M059J (cell line): ENCODE measurements at regions not wholly inside any gene's neighbourhood (a gene's known extent, or its start where the extent isn't known, plus 50 kb on each side); places are given as distances from the start of the nearest gene placed in this dataset.
"Not testable (repeated sequence)": the region's sequence is repeated elsewhere in the genome, so short reads cannot be mapped to it uniquely, and the experiment has no call there.

Experiments used
- DNase-seq: peaks from one replicate; pipeline ENCODE4 v3.0.0-alpha.2; 2012; ENCODE audit warnings: low read depth

- no peak for DNase-seq
Observed at GRCh38 chr10:70987396-70988130, 99.2 kb upstream of the PCBD1 start.

- DNase-seq, result not testable (repeated sequence)
Observed at GRCh38 chr10:70990156-70990555, 101.8 kb upstream of the PCBD1 start.

DNA sequence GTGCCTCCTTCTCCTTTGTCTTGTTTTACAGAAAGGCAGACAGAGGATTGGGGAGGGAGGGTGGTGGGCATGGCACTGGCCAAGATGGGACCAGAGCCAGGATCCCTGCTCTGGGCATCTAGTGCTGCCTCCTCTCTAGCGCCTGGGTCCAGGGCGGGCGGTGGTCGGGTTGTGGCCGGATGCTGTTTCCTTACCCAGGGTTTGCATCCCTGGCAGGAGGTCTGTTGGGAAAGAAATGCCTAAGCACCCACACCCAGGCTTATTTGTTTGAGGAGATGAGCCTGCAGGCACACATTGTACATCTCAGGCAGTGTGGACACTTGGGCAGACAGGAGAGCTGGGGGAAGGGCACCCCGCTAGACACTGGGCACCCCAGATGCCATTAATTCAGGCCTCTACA is 102.3 kb upstream of the PCBD1 start:
- DNase-seq, result no peak

DNA sequence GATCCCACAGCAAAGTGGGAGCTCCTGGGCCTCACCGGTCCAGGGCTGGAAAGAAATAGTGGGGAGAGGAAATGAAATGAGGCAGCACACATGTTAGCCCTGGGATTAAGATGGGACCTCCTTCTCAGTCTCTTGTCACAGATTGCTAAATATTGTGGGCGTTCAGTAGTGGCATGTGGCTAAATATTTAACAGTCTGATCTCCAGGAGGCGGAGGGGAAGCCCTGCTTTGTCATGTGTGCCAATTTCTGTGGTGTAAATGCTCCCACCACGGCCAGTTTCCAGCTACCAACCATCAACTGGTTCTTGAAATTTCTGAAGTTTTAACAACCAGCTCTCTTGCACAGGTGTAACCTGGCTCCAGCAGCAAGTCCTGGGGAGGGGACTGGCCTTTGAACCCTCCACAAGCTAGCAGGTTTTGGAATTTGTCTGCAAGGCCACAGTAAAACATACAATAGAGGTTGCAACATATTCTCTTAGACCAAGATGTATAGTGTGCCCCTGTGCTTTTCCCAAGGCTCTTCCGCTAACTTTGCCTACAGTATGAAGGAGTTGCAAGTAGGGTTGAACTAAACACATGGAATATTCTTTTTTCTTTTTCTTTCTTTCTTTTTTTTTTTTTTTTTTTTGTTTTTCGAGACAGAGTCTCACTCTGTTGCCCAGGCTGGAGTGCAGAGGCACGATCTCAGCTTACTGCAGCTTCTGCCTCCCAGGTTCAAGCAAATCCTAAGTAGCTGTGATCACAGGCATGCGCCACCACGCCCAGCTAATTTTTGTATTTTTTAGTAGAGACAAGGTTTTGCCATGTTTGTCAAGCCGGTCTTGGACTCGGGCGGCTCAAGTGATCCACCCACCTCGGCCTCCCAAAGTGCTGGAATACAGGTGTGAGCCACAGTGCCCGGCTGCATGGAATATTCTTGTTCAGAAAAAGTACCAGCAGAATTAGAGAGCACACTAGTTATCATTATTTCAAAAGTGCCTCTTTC is 103.1 kb upstream of the PCBD1 start:
- no peak for DNase-seq

GRCh38 chr10:70992436-70992835 is 104.1 kb upstream of the PCBD1 start:
- DNase-seq, result no peak

DNA sequence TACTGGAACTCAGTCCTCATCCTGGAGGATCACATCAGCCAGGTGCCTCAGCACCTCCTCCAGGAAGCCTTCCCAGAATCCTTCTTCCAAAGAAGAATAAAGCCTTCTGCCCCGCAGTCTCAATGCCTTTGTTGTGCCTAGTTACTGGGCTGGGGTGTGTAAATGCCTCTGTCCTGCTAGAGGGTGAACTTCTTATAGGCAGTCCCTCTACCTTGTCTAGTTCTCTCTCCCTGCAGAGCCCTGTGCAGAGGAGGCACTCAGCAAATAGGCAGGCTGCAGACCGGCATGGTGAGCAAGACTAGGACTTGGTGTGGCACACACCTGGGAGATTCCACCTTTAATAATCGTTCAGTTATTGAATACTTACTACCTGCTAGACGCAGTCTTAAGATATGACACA is 104.7 kb upstream of the PCBD1 start:
- DNase-seq, result no peak

GRCh38 chr10:70996549-70996948 is 108.2 kb upstream of the PCBD1 start:
- DNase-seq, result no peak

- DNase-seq, result no peak
Observed at GRCh38 chr10:70997236-70997635, 108.9 kb upstream of the PCBD1 start.

- no peak for DNase-seq
Observed at GRCh38 chr10:70998086-70998485, 109.7 kb upstream of the PCBD1 start.

DNA sequence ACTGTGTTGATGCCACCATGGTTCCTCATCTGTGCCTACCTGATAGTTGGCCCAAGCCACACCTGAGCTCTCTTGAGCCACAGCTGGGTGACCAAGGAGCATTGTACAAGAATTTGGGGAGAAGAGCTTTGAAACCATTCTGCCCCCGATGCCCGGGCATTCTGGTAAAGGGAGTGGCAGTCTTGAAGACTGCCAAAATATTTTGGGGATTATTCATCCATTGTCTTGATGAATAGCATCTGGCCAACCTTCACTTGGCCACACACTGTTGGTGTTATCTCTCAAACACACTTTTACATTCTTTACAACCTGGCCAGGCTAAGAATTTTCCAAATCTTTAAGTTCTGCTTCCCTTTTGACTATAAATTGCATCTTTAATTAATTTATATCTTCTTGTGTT is 113.1 kb upstream of the PCBD1 start:
- DNase-seq, result no peak

GRCh38 chr10:71004176-71005075 is 116.1 kb upstream of the PCBD1 start:
- no peak for DNase-seq

- no peak for DNase-seq
Observed at GRCh38 chr10:71005337-71006305, 117.3 kb upstream of the PCBD1 start.

- DNase-seq, result no peak
Observed at GRCh38 chr10:71006506-71006905, 118.1 kb upstream of the PCBD1 start.

- DNase-seq, result no peak
Observed at GRCh38 chr10:71007516-71007915, 119.2 kb upstream of the PCBD1 start.

- DNase-seq, result no peak
Observed at GRCh38 chr10:71008150-71008549, 119.8 kb upstream of the PCBD1 start.

GRCh38 chr10:71009126-71009525 is 120.8 kb upstream of the PCBD1 start:
- no peak for DNase-seq

DNA sequence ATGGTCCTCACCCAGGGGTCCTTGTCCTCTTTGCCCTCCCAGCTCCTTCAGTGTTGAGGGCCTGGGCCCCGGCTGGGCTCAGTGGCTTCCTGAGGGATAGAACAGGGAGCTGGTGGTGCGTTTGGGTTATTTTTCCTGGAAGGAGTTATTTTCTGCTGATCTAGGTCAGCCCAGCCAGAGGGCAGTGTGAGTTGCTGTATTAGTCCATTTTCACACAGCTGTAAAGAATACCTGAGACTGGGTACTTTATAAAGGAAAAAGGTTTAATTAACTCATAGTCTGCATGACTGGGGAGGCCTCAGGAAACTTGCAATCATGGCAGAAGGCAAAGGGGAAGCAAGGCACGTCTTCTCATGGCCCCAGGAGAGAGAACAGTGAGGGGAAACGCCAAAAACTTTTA is 122.4 kb upstream of the PCBD1 start:
- DNase-seq, result no peak

DNA sequence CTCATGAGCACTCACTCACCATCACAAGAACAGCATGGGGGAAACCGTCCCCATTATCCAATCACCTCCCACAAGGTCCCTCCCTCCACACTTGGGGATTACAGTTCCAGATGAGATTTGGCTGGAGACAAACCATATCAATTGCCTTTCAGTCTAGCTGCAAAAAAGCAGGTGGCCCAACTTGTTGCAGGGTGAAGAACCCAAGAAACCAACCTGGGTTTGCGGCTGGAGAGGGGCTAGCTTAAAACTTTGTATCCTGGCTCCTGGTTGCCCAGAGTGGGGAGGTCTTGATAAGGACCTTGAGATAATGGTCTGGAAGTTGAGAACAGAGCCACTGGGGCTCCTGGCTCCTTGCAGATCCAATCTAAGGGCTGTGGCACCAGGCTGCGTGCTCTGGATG is 122.8 kb upstream of the PCBD1 start:
- no peak for DNase-seq

- no peak for DNase-seq
Observed at GRCh38 chr10:71014021-71014805, 125.8 kb upstream of the PCBD1 start.

- DNase-seq, result no peak
Observed at GRCh38 chr10:71015674-71016073, 127.3 kb upstream of the PCBD1 start.
